GM12878 (cell line): ENCODE measurements at regions not wholly inside any gene's neighbourhood (a gene's known extent, or its start where the extent isn't known, plus 50 kb on each side); places are given as distances from the start of the nearest gene placed in this dataset.

Experiments used
- ATAC-seq: fragments of 200-7000 bp; cut with Tn5 transposase; 3 replicates; pipeline ENCODE4 v1.9.1; 2020; ENCODE audit warnings: mild to moderate bottlenecking, moderate library complexity
- BruUV-seq: library from RNA; stranded (reverse); fragments of 400-500 nt; replicated peaks from 2 replicates; lab custom pipeline; 2021; lab: Mats Ljungman, UMichigan
- CTCF ChIA-PET: fragments of 300-600 bp; sonication (Branson Sonifier 250); formaldehyde crosslinking; extraction: SDS; loops from one replicate; lab custom pipeline; 2021; ENCODE audit warnings: inconsistent platforms; lab: Yijun Ruan, JAX
- POLR2A ChIA-PET: fragments of 350-600 bp; formaldehyde crosslinking; extraction: SDS; loops from one replicate; lab custom pipeline; 2021; ENCODE audit warnings: inconsistent platforms; lab: Charles Lee
- RAD21 ChIA-PET: fragments of 300-600 bp; sonication (Branson Sonifier 250); formaldehyde crosslinking; loops from one replicate; lab custom pipeline; 2023; ENCODE audit warnings: antibody characterized with exemption; ENCODE audit not compliant: unreplicated experiment; lab: Charles Lee
- SMC1A ChIA-PET: fragments of 300-600 bp; sonication (Branson Sonifier 250); formaldehyde crosslinking; loops from one replicate; lab custom pipeline; 2023; ENCODE audit not compliant: unreplicated experiment, uncharacterized antibody; lab: Charles Lee
- DNase-seq: peaks from one replicate; pipeline ENCODE4 v3.0.0-alpha.2; 2011; ENCODE audit warnings: low read depth, low spot score
- FAIRE-seq: peaks from 3 replicates; lab custom pipeline; 2011; peaks lifted over from hg19 to GRCh38; lab: Jason Lieb, UNC
- H2AFZ ChIP-seq: 2 replicates; pipeline ENCODE4 v1.6.0; 2011; ENCODE audit warnings: low read depth, low read length, control low read depth; ENCODE audit not compliant: control insufficient read depth
- H3K27ac ChIP-seq: 2 replicates; pipeline ENCODE4 v1.5.1; 2011; ENCODE audit warnings: control low read depth; ENCODE audit not compliant: control insufficient read depth, insufficient read depth
- H3K27me3 ChIP-seq, 2 experiments: replicated peaks in 1 of 2; 2 replicates each; pipeline versions ENCODE4 v1.6.0 to v1.6.1; 2011; ENCODE audit warnings: low read length in 1 of 2; ENCODE audit not compliant: control insufficient read depth in 2 of 2, insufficient read depth in 2 of 2
- H3K36me3 ChIP-seq, 2 experiments: 2 replicates each; pipeline ENCODE4 v1.5.1; 2011; ENCODE audit warnings: low read length in 1 of 2; ENCODE audit not compliant: control insufficient read depth in 2 of 2, insufficient read depth in 2 of 2
- H3K4me1 ChIP-seq: 2 replicates; pipeline ENCODE4 v1.6.1; 2011; ENCODE audit warnings: mild to moderate bottlenecking, low read length, moderate library complexity, mixed read lengths; ENCODE audit not compliant: control insufficient read depth, insufficient read depth
- H3K4me2 ChIP-seq: 2 replicates; pipeline ENCODE4 v1.6.0; 2011; ENCODE audit warnings: control low read depth; ENCODE audit not compliant: control insufficient read depth, insufficient read depth
- H3K4me3 ChIP-seq: fragments of 200-600 bp; sonication (generic); 2 replicates; pipeline ENCODE4 v1.5.1; 2016
- H3K79me2 ChIP-seq: 2 replicates; pipeline ENCODE4 v1.6.0; 2011; ENCODE audit warnings: low read length; ENCODE audit not compliant: control insufficient read depth, insufficient read depth
- H3K9ac ChIP-seq: 2 replicates; pipeline ENCODE4 v1.8.0; 2011; ENCODE audit warnings: low read length, control low read depth, mixed read lengths; ENCODE audit not compliant: control insufficient read depth, insufficient read depth
- H3K9me3 ChIP-seq: replicated peaks from 3 replicates; pipeline ENCODE4 v1.5.1; 2011; ENCODE audit warnings: mild to moderate bottlenecking, low read length; ENCODE audit not compliant: control insufficient read depth, insufficient read depth
- H4K20me1 ChIP-seq: 2 replicates; pipeline ENCODE4 v1.6.0; 2011; ENCODE audit not compliant: control insufficient read depth, insufficient read depth
- BCL11A ChIP-seq: IDR thresholded peaks from 2 replicates; pipeline ENCODE4 v1.6.1; 2011; ENCODE audit warnings: low read depth, low read length
- CBX5 ChIP-seq: sonication (generic); IDR thresholded peaks from 2 replicates; pipeline ENCODE4 v1.6.1; 2016; ENCODE audit warnings: low read depth, moderate library complexity, mild to moderate bottlenecking, inconsistent platforms
- CHD4 ChIP-seq: fragments of 200-600 bp; sonication (generic); IDR thresholded peaks from 2 replicates; pipeline ENCODE4 v1.6.1; 2016; ENCODE audit warnings: mild to moderate bottlenecking
- HDAC6 ChIP-seq: fragments of 200-600 bp; sonication (generic); IDR thresholded peaks from one replicate; pipeline ENCODE4 v1.8.0; 2017; ENCODE audit warnings: antibody characterized with exemption; ENCODE audit not compliant: unreplicated experiment
- JUND ChIP-seq: IDR thresholded peaks from 2 replicates; pipeline ENCODE4 v1.6.1; 2012; ENCODE audit warnings: low read depth, mild to moderate bottlenecking, low read length, improper control_type of control experiment, moderate library complexity
- NFIC ChIP-seq: IDR thresholded peaks from 2 replicates; pipeline ENCODE4 v1.6.1; 2012; ENCODE audit warnings: low read depth, mild to moderate bottlenecking, inconsistent platforms, low read length, moderate library complexity
- NFYB ChIP-seq: IDR thresholded peaks from 2 replicates; pipeline ENCODE4 v1.6.1; 2011; ENCODE audit warnings: low read depth, mild to moderate bottlenecking, low read length, improper control_type of control experiment, moderate library complexity; ENCODE audit not compliant: insufficient read depth
- POLR2AphosphoS2 ChIP-seq: IDR thresholded peaks from 2 replicates; pipeline ENCODE4 v1.6.1; 2011; ENCODE audit warnings: low read depth, mild to moderate bottlenecking, low read length, improper control_type of control experiment, moderate library complexity
- POLR2AphosphoS5 ChIP-seq: IDR thresholded peaks from 2 replicates; pipeline ENCODE4 v1.6.1; 2011; ENCODE audit warnings: mild to moderate bottlenecking, low read length, inconsistent platforms
- RCOR1 ChIP-seq: conservative IDR thresholded peaks from 2 replicates; pipeline ENCODE4 v1.6.1; 2012; ENCODE audit warnings: low read depth, low read length, improper control_type of control experiment
- SMC3 ChIP-seq: IDR thresholded peaks from 2 replicates; pipeline ENCODE4 v1.6.1; 2011; ENCODE audit warnings: low read length, improper control_type of control experiment, borderline replicate concordance
- SREBF2 ChIP-seq: IDR thresholded peaks from 2 replicates; pipeline ENCODE4 v1.6.1; 2012; ENCODE audit warnings: mild to moderate bottlenecking, low read length
- TARDBP ChIP-seq: IDR thresholded peaks from 2 replicates; pipeline ENCODE4 v1.6.1; 2016; ENCODE audit warnings: borderline replicate concordance
- WGBS: methylation state at CpG from one replicate; pipeline ENCODE4 v1.1.6; 2016; ENCODE audit warnings: low lambda C conversion rate; ENCODE audit not compliant: insufficient replicate concordance, insufficient coverage; ENCODE audit errors: missing lambda C conversion rate; 5-methylcytosine and 5-hydroxymethylcytosine counted together
- in situ Hi-C: fragments of 300-500 bp; cut with MboI; formaldehyde crosslinking; loops from 9 replicates; pipeline ENCODE4 v1.14.3; 2018; ENCODE audit warnings: mixed read lengths
- intact Hi-C: fragments of 100-400 bp; cut with micrococcal nuclease; formaldehyde crosslinking; loops from one replicate; pipeline ENCODE4 v1.14.2; 2022; ENCODE audit not compliant: unreplicated experiment
- TF ChIP-seq, protein P1 (sequence below): IDR thresholded peaks from 2 replicates; pipeline ENCODE4 v1.6.1; 2011; ENCODE audit warnings: mild to moderate bottlenecking, low read depth, low read length, moderate library complexity; ENCODE audit not compliant: insufficient replicate concordance
- TF ChIP-seq, protein P2 (sequence below): IDR thresholded peaks from 2 replicates; pipeline ENCODE4 v1.6.1; 2011; ENCODE audit warnings: borderline replicate concordance, low read depth, mild to moderate bottlenecking, moderate library complexity, mixed read lengths, low read length; ENCODE audit not compliant: insufficient read depth; ENCODE audit errors: extremely low read length

DNA sequence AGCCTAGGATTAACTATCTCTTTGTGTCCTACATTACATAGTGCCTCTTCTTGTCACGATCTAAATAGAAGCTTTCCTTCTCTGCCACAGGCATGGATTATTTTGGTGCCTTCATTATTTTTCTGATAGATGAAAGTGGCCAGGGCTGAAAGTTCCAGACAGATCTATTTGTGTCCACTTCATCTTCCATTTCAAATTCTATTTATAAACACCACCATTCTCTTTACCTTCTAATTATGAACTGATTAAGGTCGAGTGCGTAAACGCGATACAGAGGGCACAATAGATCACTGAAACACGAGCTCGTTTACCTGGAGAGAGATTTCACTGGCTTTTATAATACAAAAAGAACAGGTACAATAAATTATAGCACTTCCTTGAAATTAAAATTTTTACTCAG, 105.0 kb downstream of the EDEM1 start:
- ChIA-PET POLR2A (interaction anchor here (1.0 kb wide), 1 partner anchor 15 kb away, joined by 3 read pairs; no protein-coding TSS in a partner anchor), CTCF (interaction anchor here (0.8 to 1.5 kb wide), 2 partner anchors 65 to 169 kb away, joined by 3 to 5 read pairs; no protein-coding TSS in a partner anchor), RAD21 (no interaction called here), SMC1A (interaction anchor here (0.5 to 0.6 kb wide), 2 partner anchors 18 to 1694 kb away, joined by 3 read pairs; no protein-coding TSS in a partner anchor)
- Histone ChIP-seq H3K79me2 (no peaks in the 10 kb centered on the region), H3K9me3 (no peaks in the 10 kb centered on the region; the same call in 2 of the 3 replicates), H3K4me1 (no peaks in the 10 kb centered on the region; the same call in 1 of the 2 replicates), H3K4me3 (no peak overlapping the region), H2AFZ (no peak overlapping the region), H3K9ac (no peak overlapping the region), H3K4me2 (no peak overlapping the region), H3K27ac (no peak overlapping the region), H4K20me1 (no peaks in the 10 kb centered on the region), H3K27me3 (no peaks in the 10 kb centered on the region; a peak in 1 of 4 replicates), H3K36me3 (no peaks in the 10 kb centered on the region)
- intact Hi-C loops (no loop called here), in situ Hi-C loops (loop anchor here (10.0 kb wide), 1 partner anchor 168 kb away; the partner anchor contains the start of gene ARL8B)
- DNase-seq (no peak), ATAC-seq (no peak), FAIRE-seq (no peak)
- TF ChIP-seq NFYB, result no peak
- TF ChIP-seq TARDBP, result no peak
- TF ChIP-seq HDAC6, result no peak
- no peak for TF ChIP-seq NFIC
- no peak for TF ChIP-seq JUND
- TF ChIP-seq POLR2AphosphoS2, result no peak
- no peak for TF ChIP-seq CHD4
- no peak for TF ChIP-seq RCOR1
- no peak for TF ChIP-seq SREBF2
- TF ChIP-seq CBX5, result no peak
- TF ChIP-seq, protein P1, sequence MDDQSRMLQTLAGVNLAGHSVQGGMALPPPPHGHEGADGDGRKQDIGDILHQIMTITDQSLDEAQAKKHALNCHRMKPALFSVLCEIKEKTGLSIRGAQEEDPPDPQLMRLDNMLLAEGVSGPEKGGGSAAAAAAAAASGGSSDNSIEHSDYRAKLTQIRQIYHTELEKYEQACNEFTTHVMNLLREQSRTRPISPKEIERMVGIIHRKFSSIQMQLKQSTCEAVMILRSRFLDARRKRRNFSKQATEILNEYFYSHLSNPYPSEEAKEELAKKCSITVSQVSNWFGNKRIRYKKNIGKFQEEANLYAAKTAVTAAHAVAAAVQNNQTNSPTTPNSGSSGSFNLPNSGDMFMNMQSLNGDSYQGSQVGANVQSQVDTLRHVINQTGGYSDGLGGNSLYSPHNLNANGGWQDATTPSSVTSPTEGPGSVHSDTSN, result no peak
- TF ChIP-seq, protein P2, sequence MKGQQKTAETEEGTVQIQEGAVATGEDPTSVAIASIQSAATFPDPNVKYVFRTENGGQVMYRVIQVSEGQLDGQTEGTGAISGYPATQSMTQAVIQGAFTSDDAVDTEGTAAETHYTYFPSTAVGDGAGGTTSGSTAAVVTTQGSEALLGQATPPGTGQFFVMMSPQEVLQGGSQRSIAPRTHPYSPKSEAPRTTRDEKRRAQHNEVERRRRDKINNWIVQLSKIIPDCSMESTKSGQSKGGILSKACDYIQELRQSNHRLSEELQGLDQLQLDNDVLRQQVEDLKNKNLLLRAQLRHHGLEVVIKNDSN, result no peak
- TF ChIP-seq SMC3, result no peak
- no peak for TF ChIP-seq POLR2AphosphoS5
- no peak for TF ChIP-seq BCL11A
- no TSS peak for BruUV-seq
- WGBS, result 73% methylated on average over 7 of the region's 7 CpGs
